Activated naive CD8-positive, alpha-beta T cell treated with anti-CD3 and anti-CD28 coated beads, Interleukin-2, amount 10 ng/mL, durations not matched to agents 7 days and 5 days (primary cell): ENCODE measurements at regions not wholly inside any gene's neighbourhood (a gene's known extent, or its start where the extent isn't known, plus 50 kb on each side); places are given as distances from the start of the nearest gene placed in this dataset.
A peak's percentile ranks its signal among the peaks of the same experiment; 100 is the strongest.

Experiments
- ATAC-seq: fragments of 150-1000 bp; cut with Tn5 transposase; one replicate; pipeline ENCODE4 v1.10.0; 2021; ENCODE audit warnings: low read depth, moderate library complexity
- POLR2A ChIA-PET: fragments of 350-600 bp; sonication (Branson Sonifier 250); formaldehyde crosslinking; loops from one replicate; lab custom pipeline; 2021; ENCODE audit warnings: antibody characterized with exemption; lab: Charles Lee
- DNase-seq: peaks from one replicate; pipeline ENCODE4 v3.0.0; 2021
- H3K27ac Mint-ChIP-seq: one replicate; pipeline ENCODE4 v1.8.0; 2022; ENCODE audit warnings: mild to moderate bottlenecking, mixed read lengths
- H3K27me3 Mint-ChIP-seq: one replicate; pipeline ENCODE4 v1.8.0; 2022; ENCODE audit warnings: mild to moderate bottlenecking, moderate library complexity, mixed read lengths
- H3K36me3 Mint-ChIP-seq: one replicate; pipeline ENCODE4 v1.8.0; 2021; ENCODE audit warnings: mild to moderate bottlenecking, mixed read lengths
- H3K4me1 Mint-ChIP-seq: one replicate; pipeline ENCODE4 v1.8.0; 2021; ENCODE audit warnings: mixed read lengths
- H3K4me3 Mint-ChIP-seq: one replicate; pipeline ENCODE4 v1.8.0; 2022; ENCODE audit warnings: mild to moderate bottlenecking, moderate library complexity, mixed read lengths
- H3K9me3 Mint-ChIP-seq: one replicate; pipeline ENCODE4 v1.8.0; 2021; ENCODE audit warnings: mixed read lengths

- DNase-seq (no peak), ATAC-seq (no peak)
- Mint-ChIP-seq H3K36me3 (no peaks in the 10 kb centered on the region), H3K9me3 (no peaks in the 10 kb centered on the region), H3K4me3 (no peak overlapping the region), H3K27ac (no peak overlapping the region), H3K4me1 (no peaks in the 10 kb centered on the region), H3K27me3 (no peaks in the 10 kb centered on the region)
- POLR2A ChIA-PET: no interaction called here
Measured at GRCh38 chr15:94004697-94005096, 226.7 kb upstream of the MCTP2 start.

GRCh38 chr15:94002041-94002440 is 229.3 kb upstream of the MCTP2 start:
- no peaks in the 10 kb centered on the region for H3K9me3 Mint-ChIP-seq
- POLR2A ChIA-PET: no interaction called here
- no peak overlapping the region for H3K27ac Mint-ChIP-seq
- peaks cover 2% of the 10 kb centered on the region for H3K27me3 Mint-ChIP-seq
- no peak overlapping the region for H3K4me3 Mint-ChIP-seq
- ATAC-seq: no peak
- no peaks in the 10 kb centered on the region for H3K36me3 Mint-ChIP-seq
- DNase-seq: no peak
- H3K4me1 Mint-ChIP-seq: no peaks in the 10 kb centered on the region

- no peak overlapping the region for H3K4me3 Mint-ChIP-seq
- POLR2A ChIA-PET: no interaction called here
- no peak overlapping the region for H3K27ac Mint-ChIP-seq
- H3K9me3 Mint-ChIP-seq: no peaks in the 10 kb centered on the region
- no peaks in the 10 kb centered on the region for H3K36me3 Mint-ChIP-seq
- ATAC-seq: no peak
- no peak for DNase-seq
- no peaks in the 10 kb centered on the region for H3K4me1 Mint-ChIP-seq
- peaks cover 2% of the 10 kb centered on the region for H3K27me3 Mint-ChIP-seq
Measured at GRCh38 chr15:94001255-94001801, 230.0 kb upstream of the MCTP2 start.

- H3K9me3 Mint-ChIP-seq: no peaks in the 10 kb centered on the region
- no peak overlapping the region for H3K4me3 Mint-ChIP-seq
- peaks cover 3% of the 10 kb centered on the region for H3K27me3 Mint-ChIP-seq
- POLR2A ChIA-PET: no interaction called here
- no peaks in the 10 kb centered on the region for H3K4me1 Mint-ChIP-seq
- no peaks in the 10 kb centered on the region for H3K36me3 Mint-ChIP-seq
- DNase-seq: no peak
- ATAC-seq: no peak
- H3K27ac Mint-ChIP-seq: no peak overlapping the region
Measured at GRCh38 chr15:94000606-94001005, 230.8 kb upstream of the MCTP2 start.

- H3K36me3 Mint-ChIP-seq: no peaks in the 10 kb centered on the region
- H3K27me3 Mint-ChIP-seq: peaks cover 10% of the 10 kb centered on the region
- POLR2A ChIA-PET: no interaction called here
- no peak overlapping the region for H3K4me3 Mint-ChIP-seq
- ATAC-seq (no peak), DNase-seq (no peak)
- no peaks in the 10 kb centered on the region for H3K9me3 Mint-ChIP-seq
- no peaks in the 10 kb centered on the region for H3K4me1 Mint-ChIP-seq
- H3K27ac Mint-ChIP-seq: no peak overlapping the region
Measured at GRCh38 chr15:93997071-93997658, 234.2 kb upstream of the MCTP2 start.

- Mint-ChIP-seq H3K4me1 (peaks cover 15% of the 10 kb centered on the region), H3K27ac (no peak overlapping the region), H3K9me3 (peaks cover 4% of the 10 kb centered on the region), H3K27me3 (peaks cover 11% of the 10 kb centered on the region), H3K36me3 (no peaks in the 10 kb centered on the region), H3K4me3 (no peak overlapping the region)
- ATAC-seq (no peak), DNase-seq (no peak)
- POLR2A ChIA-PET: no interaction called here
Measured at GRCh38 chr15:93989440-93989998, 241.8 kb upstream of the MCTP2 start.

GRCh38 chr15:93987068-93987467 is 244.3 kb upstream of the MCTP2 start:
- H3K9me3 Mint-ChIP-seq: peaks cover 4% of the 10 kb centered on the region
- no peak overlapping the region for H3K4me3 Mint-ChIP-seq
- H3K27me3 Mint-ChIP-seq: peaks cover 14% of the 10 kb centered on the region
- peaks cover 15% of the 10 kb centered on the region for H3K4me1 Mint-ChIP-seq
- DNase-seq: no peak
- no peak overlapping the region for H3K27ac Mint-ChIP-seq
- ATAC-seq: peak; percentile 95
- H3K36me3 Mint-ChIP-seq: no peaks in the 10 kb centered on the region
- POLR2A ChIA-PET: no interaction called here

- peak overlapping the region; percentile 37 for H3K27ac Mint-ChIP-seq
Measured at GRCh38 chr15:93986400-93986984, 244.9 kb upstream of the MCTP2 start.

GRCh38 chr15:93985925-93986324 is 245.4 kb upstream of the MCTP2 start:
- no peak overlapping the region for H3K27ac Mint-ChIP-seq
- H3K4me1 Mint-ChIP-seq: peaks cover 15% of the 10 kb centered on the region
- no peak overlapping the region for H3K4me3 Mint-ChIP-seq
- no peak for ATAC-seq
- H3K36me3 Mint-ChIP-seq: no peaks in the 10 kb centered on the region
- POLR2A ChIA-PET: no interaction called here
- no peak for DNase-seq
- peaks cover 20% of the 10 kb centered on the region for H3K27me3 Mint-ChIP-seq
- H3K9me3 Mint-ChIP-seq: peaks cover 4% of the 10 kb centered on the region

More at GRCh38 chr15:93986400-93986984, 244.9 kb upstream of the MCTP2 start:
- POLR2A ChIA-PET: no interaction called here
- Mint-ChIP-seq H3K9me3 (peaks cover 4% of the 10 kb centered on the region), H3K27me3 (peaks cover 16% of the 10 kb centered on the region), H3K4me3 (peak overlapping the region; percentile 36), H3K4me1 (peaks cover 15% of the 10 kb centered on the region), H3K36me3 (no peaks in the 10 kb centered on the region)
- ATAC-seq (no peak), DNase-seq (no peak)

GRCh38 chr15:93985176-93985575 is 246.2 kb upstream of the MCTP2 start:
- Mint-ChIP-seq H3K4me1 (peaks cover 15% of the 10 kb centered on the region), H3K9me3 (peaks cover 4% of the 10 kb centered on the region), H3K27me3 (peaks cover 20% of the 10 kb centered on the region), H3K36me3 (no peaks in the 10 kb centered on the region), H3K4me3 (no peak overlapping the region), H3K27ac (no peak overlapping the region)
- POLR2A ChIA-PET: no interaction called here
- ATAC-seq (no peak), DNase-seq (no peak)

- H3K27me3 Mint-ChIP-seq: peaks cover 23% of the 10 kb centered on the region
- POLR2A ChIA-PET: no interaction called here
- peaks cover 4% of the 10 kb centered on the region for H3K9me3 Mint-ChIP-seq
- no peak for ATAC-seq
- DNase-seq: no peak
- H3K4me1 Mint-ChIP-seq: peaks cover 15% of the 10 kb centered on the region
- no peak overlapping the region for H3K27ac Mint-ChIP-seq
- no peaks in the 10 kb centered on the region for H3K36me3 Mint-ChIP-seq
- H3K4me3 Mint-ChIP-seq: no peak overlapping the region
Measured at GRCh38 chr15:93983526-93983925, 247.8 kb upstream of the MCTP2 start.

- Mint-ChIP-seq H3K36me3 (no peaks in the 10 kb centered on the region), H3K27ac (no peak overlapping the region), H3K4me1 (peaks cover 11% of the 10 kb centered on the region), H3K27me3 (peaks cover 30% of the 10 kb centered on the region), H3K4me3 (no peak overlapping the region), H3K9me3 (no peaks in the 10 kb centered on the region)
- DNase-seq (no peak), ATAC-seq (no peak)
- POLR2A ChIA-PET: no interaction called here
Measured at GRCh38 chr15:93982226-93982727, 249.1 kb upstream of the MCTP2 start.

GRCh38 chr15:93981706-93982105 is 249.7 kb upstream of the MCTP2 start:
- Mint-ChIP-seq H3K27me3 (peaks cover 32% of the 10 kb centered on the region), H3K27ac (no peak overlapping the region), H3K36me3 (no peaks in the 10 kb centered on the region), H3K4me3 (no peak overlapping the region), H3K4me1 (peaks cover 7% of the 10 kb centered on the region), H3K9me3 (no peaks in the 10 kb centered on the region)
- ATAC-seq (no peak), DNase-seq (no peak)
- POLR2A ChIA-PET: no interaction called here
